Mammary epithelial cell (primary cell): ENCODE measurements at regions not wholly inside any gene's neighbourhood (a gene's known extent, or its start where the extent isn't known, plus 50 kb on each side); places are given as distances from the start of the nearest gene placed in this dataset.

Experiments
- EZH2 ChIP-seq: IDR thresholded peaks from 2 replicates; pipeline ENCODE4 v1.6.1; 2012; ENCODE audit warnings: low read length, inconsistent platforms, borderline replicate concordance
- TF ChIP-seq, protein P1 (sequence below), 2 donors: IDR thresholded peaks in 1 of 2; conservative IDR thresholded peaks in 1 of 2; 2 replicates each; pipeline ENCODE4 v1.5.1; 2011 to 2012; ENCODE audit warnings: inconsistent platforms in 2 of 2, low read length in 2 of 2, mild to moderate bottlenecking in 2 of 2, control low read depth in 1 of 2, low read depth in 1 of 2; ENCODE audit not compliant: insufficient read depth in 1 of 2; ENCODE audit errors: extremely low read depth in 1 of 2

DNA sequence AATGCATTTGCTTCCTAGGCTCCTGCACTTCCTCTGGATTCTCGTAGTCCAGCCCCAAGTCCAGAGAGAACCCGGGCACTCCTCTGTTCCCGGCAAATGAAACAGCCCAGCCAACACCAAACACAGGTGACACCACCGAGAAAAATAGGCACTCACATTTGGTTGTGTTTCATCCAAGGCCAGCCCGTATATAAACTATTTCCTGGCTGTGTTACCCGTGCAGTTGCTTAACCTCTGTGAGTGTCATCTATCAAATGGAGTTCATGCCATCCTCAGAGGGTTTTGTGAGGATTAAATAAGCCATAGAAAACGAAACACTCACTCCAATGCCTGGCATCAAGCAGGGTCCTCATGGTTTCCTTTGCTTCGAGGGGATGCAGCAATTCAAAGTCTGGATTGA is 115.2 kb downstream of the BOD1 start:
- TF ChIP-seq, protein P1, sequence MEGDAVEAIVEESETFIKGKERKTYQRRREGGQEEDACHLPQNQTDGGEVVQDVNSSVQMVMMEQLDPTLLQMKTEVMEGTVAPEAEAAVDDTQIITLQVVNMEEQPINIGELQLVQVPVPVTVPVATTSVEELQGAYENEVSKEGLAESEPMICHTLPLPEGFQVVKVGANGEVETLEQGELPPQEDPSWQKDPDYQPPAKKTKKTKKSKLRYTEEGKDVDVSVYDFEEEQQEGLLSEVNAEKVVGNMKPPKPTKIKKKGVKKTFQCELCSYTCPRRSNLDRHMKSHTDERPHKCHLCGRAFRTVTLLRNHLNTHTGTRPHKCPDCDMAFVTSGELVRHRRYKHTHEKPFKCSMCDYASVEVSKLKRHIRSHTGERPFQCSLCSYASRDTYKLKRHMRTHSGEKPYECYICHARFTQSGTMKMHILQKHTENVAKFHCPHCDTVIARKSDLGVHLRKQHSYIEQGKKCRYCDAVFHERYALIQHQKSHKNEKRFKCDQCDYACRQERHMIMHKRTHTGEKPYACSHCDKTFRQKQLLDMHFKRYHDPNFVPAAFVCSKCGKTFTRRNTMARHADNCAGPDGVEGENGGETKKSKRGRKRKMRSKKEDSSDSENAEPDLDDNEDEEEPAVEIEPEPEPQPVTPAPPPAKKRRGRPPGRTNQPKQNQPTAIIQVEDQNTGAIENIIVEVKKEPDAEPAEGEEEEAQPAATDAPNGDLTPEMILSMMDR (conservative IDR thresholded peaks at IDR 0.05 in 1 of 2, IDR thresholded peaks at IDR 0.05 in 1 of 2; ENCODE audit: extremely low read depth in 1 of 2, insufficient read depth in 1 of 2, low read depth in 1 of 2, low read length in 2 of 2) = no peak
- no peak for TF ChIP-seq EZH2
